Body of pancreas (tissue), 4 donors: ENCODE measurements at regions not wholly inside any gene's neighbourhood (a gene's known extent, or its start where the extent isn't known, plus 50 kb on each side); places are given as distances from the start of the nearest gene placed in this dataset.

Source experiments
- ATAC-seq: fragments of 150-250 bp; one replicate; pipeline ENCODE4 v1.9.1; 2016
- DNase-seq, 4 donors: peaks; one replicate each; pipeline ENCODE4 v3.0.0-alpha.2; 2019
- H3K27ac ChIP-seq, 4 donors: fragments of 200-600 bp; sonication (generic); 1 replicate in 3 of 4; 2 replicates in 1 of 4; pipeline versions ENCODE4 v1.5.1 to v1.6.1; 2016 to 2019; ENCODE audit warnings: mild to moderate bottlenecking in 1 of 4, mixed read lengths in 1 of 4, moderate library complexity in 1 of 4
- H3K27me3 ChIP-seq, 2 donors: fragments of 200-600 bp; sonication (generic); one replicate each; pipeline ENCODE4 v1.6.0; 2016; ENCODE audit warnings: mild to moderate bottlenecking in 1 of 2
- H3K36me3 ChIP-seq, 2 donors: fragments of 200-600 bp; sonication (generic); replicated peaks in 1 of 2; 2 replicates each; pipeline ENCODE4 v1.5.1; 2016; ENCODE audit warnings: low read depth in 2 of 2; ENCODE audit not compliant: insufficient read depth in 1 of 2
- H3K4me1 ChIP-seq: fragments of 200-600 bp; sonication (generic); one replicate; pipeline ENCODE4 v1.6.0; 2016
- H3K4me3 ChIP-seq, 2 donors: fragments of 200-600 bp; sonication (generic); 1 replicate in 1 of 2; 2 replicates in 1 of 2; pipeline ENCODE4 v1.5.1; 2016 to 2019
- H3K9me3 ChIP-seq, 3 donors: fragments of 200-600 bp; sonication (generic); 1 replicate in 2 of 3; 2 replicates in 1 of 3; pipeline ENCODE4 v1.5.1; 2016
- CTCF ChIP-seq, 7 experiments: fragments of 450-650 bp in 4 of 7; fragments of 200-600 bp in 3 of 7; sonication (generic) in 3 of 7; IDR thresholded peaks; one replicate each; pipeline ENCODE4 v1.5.1; 2016 to 2019; ENCODE audit warnings: antibody characterized with exemption in 7 of 7
- POLR2A ChIP-seq, 3 donors: fragments of 450-650 bp; IDR thresholded peaks; one replicate each; pipeline ENCODE4 v1.6.1; 2016; ENCODE audit warnings: antibody characterized with exemption in 3 of 3, mild to moderate bottlenecking in 2 of 3
- WGBS, 2 donors: methylation state at CpG; one replicate each; pipeline ENCODE4 v1.1.5; 2017; 5-methylcytosine and 5-hydroxymethylcytosine counted together
- intact Hi-C: fragments of 100-400 bp; cut with DNase I; formaldehyde crosslinking; loops from one replicate; pipeline ENCODE4 v1.15.1; 2023

GRCh38 chr11:37926772-37927171 lies 1328.7 kb upstream of the RAG2 start:
- no peaks in the 10 kb centered on the region for H3K36me3 ChIP-seq
- intact Hi-C loops, result no loop called here
- H3K27ac ChIP-seq, result no peak overlapping the region
- DNase-seq, result no peak
- no peak for ATAC-seq
- TF ChIP-seq POLR2A (IDR thresholded peaks at IDR 0.05) (no peak), CTCF (IDR thresholded peaks at IDR 0.05) (no peak)
- H3K4me3 ChIP-seq, result no peak overlapping the region
- no peaks in the 10 kb centered on the region for H3K4me1 ChIP-seq
- H3K27me3 ChIP-seq, result no peaks in the 10 kb centered on the region
- H3K9me3 ChIP-seq, result no peaks in the 10 kb centered on the region

GRCh38 chr11:37916331-37916730 lies 1318.3 kb upstream of the RAG2 start:
- no peak for ATAC-seq
- H3K27ac ChIP-seq, result no peak overlapping the region
- no peaks in the 10 kb centered on the region for H3K36me3 ChIP-seq
- H3K4me1 ChIP-seq, result no peaks in the 10 kb centered on the region
- no peak for DNase-seq
- H3K27me3 ChIP-seq, result no peaks in the 10 kb centered on the region
- no peaks in the 10 kb centered on the region for H3K9me3 ChIP-seq
- TF ChIP-seq CTCF (IDR thresholded peaks at IDR 0.05) (no peak), POLR2A (IDR thresholded peaks at IDR 0.05) (no peak)
- H3K4me3 ChIP-seq, result no peak overlapping the region
- intact Hi-C loops, result no loop called here

GRCh38 chr11:37914859-37915258 lies 1316.8 kb upstream of the RAG2 start:
- DNase-seq, result no peak
- intact Hi-C loops, result no loop called here
- no peak for ATAC-seq
- Histone ChIP-seq H3K4me3 (no peak overlapping the region), H3K9me3 (no peaks in the 10 kb centered on the region), H3K27ac (no peak overlapping the region), H3K27me3 (no peaks in the 10 kb centered on the region), H3K36me3 (no peaks in the 10 kb centered on the region), H3K4me1 (no peaks in the 10 kb centered on the region)
- 69 to 77% methylated on average over 1 of the region's 1 CpG for WGBS, 2 donors
- TF ChIP-seq POLR2A (IDR thresholded peaks at IDR 0.05) (no peak), CTCF (IDR thresholded peaks at IDR 0.05) (no peak)

- no peak for DNase-seq
- TF ChIP-seq POLR2A (IDR thresholded peaks at IDR 0.05) (no peak), CTCF (IDR thresholded peaks at IDR 0.05) (no peak)
- WGBS, 2 donors, result 47 to 66% methylated on average over 6 to 8 of the region's 8 CpGs
- H3K27ac ChIP-seq, result no peak overlapping the region
- H3K36me3 ChIP-seq, result no peaks in the 10 kb centered on the region
- no peaks in the 10 kb centered on the region for H3K9me3 ChIP-seq
- ATAC-seq, result no peak
- no peaks in the 10 kb centered on the region for H3K27me3 ChIP-seq
- intact Hi-C loops, result no loop called here
- no peaks in the 10 kb centered on the region for H3K4me1 ChIP-seq
- no peak overlapping the region for H3K4me3 ChIP-seq
Observed at GRCh38 chr11:37908219-37908548, 1310.1 kb upstream of the RAG2 start.

- intact Hi-C loops, result no loop called here
- no peaks in the 10 kb centered on the region for H3K27me3 ChIP-seq
Observed at GRCh38 chr11:37907436-37908218, 1309.6 kb upstream of the RAG2 start.

More at GRCh38 chr11:37907436-37908218, 1309.6 kb upstream of the RAG2 start:
- DNase-seq (peak in 1 of 4 donors; percentile 5), ATAC-seq (no peak)
- WGBS, 2 donors, result 76 to 77% methylated on average over 13 to 20 of the region's 20 CpGs
- no peak overlapping the region for H3K27ac ChIP-seq
- TF ChIP-seq CTCF (IDR thresholded peaks at IDR 0.05), result no peak
- TF ChIP-seq POLR2A (IDR thresholded peaks at IDR 0.05), result no peak
- H3K4me1 ChIP-seq, result no peaks in the 10 kb centered on the region
- no peaks in the 10 kb centered on the region for H3K36me3 ChIP-seq
- H3K4me3 ChIP-seq, result no peak overlapping the region
- H3K9me3 ChIP-seq, result no peaks in the 10 kb centered on the region
